ENCODE measurements at regions not wholly inside any gene's neighbourhood (a gene's known extent, or its start where the extent isn't known, plus 50 kb on each side); places are given as distances from the start of the nearest gene placed in this dataset.

DNA sequence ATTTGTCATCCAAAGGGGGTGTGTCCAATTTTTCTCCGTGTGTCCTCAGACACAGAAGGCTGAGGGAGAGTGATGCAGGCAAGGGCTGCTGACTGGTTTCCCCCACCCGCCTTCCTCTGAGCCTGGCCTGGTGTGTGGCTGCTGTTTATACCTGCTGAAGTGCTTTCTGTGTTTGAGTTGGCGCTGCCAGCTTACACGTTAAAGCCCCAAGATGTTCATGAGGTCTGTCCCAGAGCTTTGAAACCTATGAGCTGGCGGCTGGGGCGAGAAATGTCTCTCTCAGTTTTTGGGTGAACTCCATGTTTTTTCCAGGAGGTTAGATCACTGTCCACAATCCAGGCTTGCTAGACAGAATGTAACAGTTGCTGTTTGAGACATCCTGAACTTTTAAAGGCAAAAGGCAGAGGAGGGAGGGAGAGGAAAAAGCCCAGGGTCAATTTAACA, 69.0 kb upstream of the CCN2 start:
- H3K4me3 ChIP-seq (ENCODE audit: extremely low read depth in 1 of 4, insufficient read depth in 2 of 4, low read depth in 3 of 4, low read length in 4 of 4): no peak overlapping the region
- H3K23ac ChIP-seq (ENCODE audit: insufficient read length): no peak overlapping the region
- CTCF ChIA-PET (ENCODE audit: partially characterized antibody): no interaction called here

More for the DNA sequence above, 69.0 kb upstream of the CCN2 start:
- Histone ChIP-seq H3K79me1 (ENCODE audit: low read depth, low read length) (no peaks in the 10 kb centered on the region), H3K14ac (ENCODE audit: insufficient read length) (no peak overlapping the region), H3K27ac (ENCODE audit: low read depth, low read length) (no peak overlapping the region), H3K9ac (replicated peaks in 1 of 4; ENCODE audit: extremely low read depth in 1 of 4, low read depth in 3 of 4, low read length in 3 of 4) (no peak overlapping the region), H3K23me2 (ENCODE audit: low read depth, low read length) (no peaks in the 10 kb centered on the region), H2BK15ac (ENCODE audit: low read length) (no peak overlapping the region), H2AFZ (ENCODE audit: low read length) (no peak overlapping the region), H2BK120ac (replicated peaks; ENCODE audit: low read depth, low read length) (no peak overlapping the region), H2BK5ac (ENCODE audit: low read depth, low read length) (no peak overlapping the region), H2BK20ac (ENCODE audit: low read length) (no peak overlapping the region), H3K27me3 (replicated peaks in 1 of 4; ENCODE audit: control insufficient read depth in 3 of 4, extremely low read depth in 1 of 4, insufficient read depth in 3 of 4, low read length in 3 of 4) (no peaks in the 10 kb centered on the region), H4K20me1 (replicated peaks in 1 of 2; ENCODE audit: control insufficient read depth in 1 of 2, insufficient read depth in 2 of 2, low read length in 2 of 2) (no peaks in the 10 kb centered on the region), H3K9me3 (ENCODE audit: insufficient read depth in 2 of 2, low read depth in 1 of 2, low read length in 1 of 2) (no peaks in the 10 kb centered on the region), H3K79me2 (ENCODE audit: control insufficient read depth in 1 of 2, insufficient read depth in 2 of 2, low read length in 2 of 2) (no peaks in the 10 kb centered on the region), H3K4me1 (replicated peaks in 1 of 4; ENCODE audit: control insufficient read depth in 3 of 4, insufficient read depth in 4 of 4, low read length in 3 of 4) (peaks cover 0 to 7% (median 0%) of the 10 kb centered on the region in 4 experiments; a peak in 1 of 7 replicates), H2AK5ac (ENCODE audit: low read depth, low read length) (no peak overlapping the region), H4K5ac (ENCODE audit: insufficient read length, low read depth, low read length) (no peak overlapping the region), H2BK12ac (ENCODE audit: low read depth, low read length) (no peak overlapping the region; the same call in 1 of the 2 replicates), H3K56ac (replicated peaks; ENCODE audit: insufficient read length, low read depth, low read length) (no peak overlapping the region), H3K18ac (ENCODE audit: extremely low read depth, low read length) (no peak overlapping the region), H4K8ac (ENCODE audit: extremely low read depth, insufficient read depth, low read length) (no peak overlapping the region), H3K4me2 (ENCODE audit: insufficient read depth in 1 of 2, low read depth in 2 of 2, low read length in 2 of 2) (no peak overlapping the region), H3K4ac (replicated peaks; ENCODE audit: insufficient read length, low read depth, low read length) (no peak overlapping the region), H4K91ac (replicated peaks; ENCODE audit: insufficient read length, low read length) (no peak overlapping the region), H3K36me3 (ENCODE audit: control insufficient read depth in 2 of 4, insufficient read depth in 4 of 4, low read length in 3 of 4) (no peaks in the 10 kb centered on the region)
- DNase-seq (ENCODE audit: low read depth in 1 of 2, low spot score in 2 of 2): no peak
- no peak for FAIRE-seq
- TF ChIP-seq SIN3A (conservative IDR thresholded peaks at IDR 0.05 in 1 of 2, IDR thresholded peaks at IDR 0.05 in 1 of 2; ENCODE audit: low read depth in 1 of 2, low read length in 2 of 2): no peak
- TF ChIP-seq PHF8 (conservative IDR thresholded peaks at IDR 0.05; ENCODE audit: low read depth, low read length): no peak
- no peak for TF ChIP-seq EP300 (IDR thresholded peaks at IDR 0.05; ENCODE audit: borderline replicate concordance in 1 of 2, low read depth in 2 of 2, low read length in 2 of 2)
- no peak for TF ChIP-seq BRCA1 (IDR thresholded peaks at IDR 0.05; ENCODE audit: low read depth, low read length)
- no peak for TF ChIP-seq SRF (IDR thresholded peaks at IDR 0.05; ENCODE audit: low read depth, low read length)
- no peak for TF ChIP-seq SP2 (IDR thresholded peaks at IDR 0.05; ENCODE audit: low read length)
- no peak for TF ChIP-seq MAFK (IDR thresholded peaks at IDR 0.05; ENCODE audit: low read depth, low read length)
- TF ChIP-seq SP1 (IDR thresholded peaks at IDR 0.05; ENCODE audit: low read depth, low read length): no peak
- TF ChIP-seq RNF2 (IDR thresholded peaks at IDR 0.05; ENCODE audit: borderline replicate concordance, low read depth, low read length, missing control alignments, poor library complexity, severe bottlenecking): no peak
- POLR2A ChIA-PET (ENCODE audit: partially characterized antibody): interaction anchor here (1.3 kb wide), 1 partner anchor 69 kb away, joined by 7 read pairs; the partner anchor contains the start of gene CCN2
- WGBS, 2 experiments (ENCODE audit: extremely low coverage in 1 of 2, insufficient coverage in 1 of 2, insufficient read length in 1 of 2, insufficient replicate concordance in 2 of 2, low coverage in 1 of 2, low lambda C conversion rate in 2 of 2, missing lambda C conversion rate in 1 of 2): 78% methylated on average over 6 of the region's 6 CpGs; no CpG with 5 or more reads in 1 of the 2 experiments

All from H1 (cell line).